ENCODE measurements at regions not wholly inside any gene's neighbourhood (a gene's known extent, or its start where the extent isn't known, plus 50 kb on each side); places are given as distances from the start of the nearest gene placed in this dataset.

GRCh38 chr6:4308364-4308763 lies 173.0 kb upstream of the ECI2 start:
- H3K27ac Mint-ChIP-seq, result no peak overlapping the region
- H3K4me1 Mint-ChIP-seq, result no peaks in the 10 kb centered on the region
- H3K36me3 Mint-ChIP-seq, result peaks cover 2% of the 10 kb centered on the region
- no peak overlapping the region for H3K4me3 Mint-ChIP-seq
- peaks cover 31% of the 10 kb centered on the region for H3K9me3 Mint-ChIP-seq
- peaks cover 7% of the 10 kb centered on the region for H3K27me3 Mint-ChIP-seq

- H3K4me3 Mint-ChIP-seq, result no peak overlapping the region
- no peaks in the 10 kb centered on the region for H3K4me1 Mint-ChIP-seq
- peaks cover 3% of the 10 kb centered on the region for H3K9me3 Mint-ChIP-seq
- H3K36me3 Mint-ChIP-seq, result no peaks in the 10 kb centered on the region
- no peak overlapping the region for H3K27ac Mint-ChIP-seq
- peaks cover 7% of the 10 kb centered on the region for H3K27me3 Mint-ChIP-seq
Observed at GRCh38 chr6:4304927-4305455, 169.6 kb upstream of the ECI2 start.

- no peak overlapping the region for H3K27ac Mint-ChIP-seq
- no peak overlapping the region for H3K4me3 Mint-ChIP-seq
- H3K9me3 Mint-ChIP-seq, result no peaks in the 10 kb centered on the region
- H3K27me3 Mint-ChIP-seq, result peaks cover 7% of the 10 kb centered on the region
- H3K4me1 Mint-ChIP-seq, result no peaks in the 10 kb centered on the region
- H3K36me3 Mint-ChIP-seq, result no peaks in the 10 kb centered on the region
Observed at GRCh38 chr6:4303638-4304037, 168.3 kb upstream of the ECI2 start.

- peaks cover 6% of the 10 kb centered on the region for H3K27me3 Mint-ChIP-seq
- no peaks in the 10 kb centered on the region for H3K36me3 Mint-ChIP-seq
- no peaks in the 10 kb centered on the region for H3K4me1 Mint-ChIP-seq
- H3K4me3 Mint-ChIP-seq, result no peak overlapping the region
- H3K27ac Mint-ChIP-seq, result no peak overlapping the region
- H3K9me3 Mint-ChIP-seq, result no peaks in the 10 kb centered on the region
Observed at GRCh38 chr6:4302524-4302923, 167.1 kb upstream of the ECI2 start.

- Mint-ChIP-seq H3K9me3 (no peaks in the 10 kb centered on the region), H3K27ac (no peak overlapping the region), H3K4me1 (no peaks in the 10 kb centered on the region), H3K36me3 (no peaks in the 10 kb centered on the region), H3K27me3 (peaks cover 3% of the 10 kb centered on the region), H3K4me3 (no peak overlapping the region)
Observed at GRCh38 chr6:4301871-4302270, 166.5 kb upstream of the ECI2 start.

DNA sequence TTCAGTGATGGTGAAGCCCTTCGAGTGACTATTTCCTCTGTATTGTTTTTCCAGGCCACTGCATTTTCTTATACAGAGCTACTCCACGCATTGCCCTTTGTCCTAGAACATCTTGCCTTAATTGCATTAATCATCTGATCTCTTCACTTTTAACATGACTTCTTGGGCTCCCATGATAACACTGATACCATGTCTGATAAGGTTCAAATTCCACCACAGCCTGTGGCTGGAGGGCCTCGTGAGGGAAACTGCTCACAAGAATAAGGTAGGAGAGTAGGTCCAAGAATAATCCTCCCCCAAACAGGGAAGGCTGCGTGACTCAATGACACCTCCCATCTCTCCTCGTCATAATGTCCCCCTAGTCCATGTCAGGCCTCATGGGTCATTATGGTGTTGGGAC lies 165.5 kb upstream of the ECI2 start:
- Mint-ChIP-seq H3K4me1 (no peaks in the 10 kb centered on the region), H3K4me3 (no peak overlapping the region), H3K27ac (no peak overlapping the region), H3K27me3 (peaks cover 3% of the 10 kb centered on the region), H3K36me3 (no peaks in the 10 kb centered on the region), H3K9me3 (no peaks in the 10 kb centered on the region)

DNA sequence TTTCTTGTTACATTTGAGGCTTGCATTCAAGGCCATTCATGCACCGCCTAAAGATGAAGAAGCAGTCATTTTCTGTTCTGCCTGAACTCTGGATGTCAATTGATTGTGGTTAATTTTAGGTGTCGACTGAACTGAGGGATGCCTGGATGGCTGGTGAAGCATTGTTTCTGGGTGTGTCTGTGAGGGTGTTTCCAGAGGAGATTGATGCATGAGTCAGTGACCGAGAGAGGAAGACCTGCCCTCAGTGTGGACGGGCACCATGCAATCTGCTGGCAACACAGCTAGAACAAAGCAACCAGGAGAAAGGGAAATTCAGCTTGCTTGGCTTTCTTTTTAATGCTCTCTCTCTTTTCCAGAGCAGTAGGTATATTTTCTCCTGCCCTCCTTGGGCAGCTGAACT lies 164.1 kb upstream of the ECI2 start:
- H3K4me1 Mint-ChIP-seq, result no peaks in the 10 kb centered on the region
- H3K4me3 Mint-ChIP-seq, result no peak overlapping the region
- H3K9me3 Mint-ChIP-seq, result no peaks in the 10 kb centered on the region
- no peak overlapping the region for H3K27ac Mint-ChIP-seq
- H3K27me3 Mint-ChIP-seq, result peaks cover 2% of the 10 kb centered on the region
- no peaks in the 10 kb centered on the region for H3K36me3 Mint-ChIP-seq

- H3K4me3 Mint-ChIP-seq, result no peak overlapping the region
- H3K27me3 Mint-ChIP-seq, result no peaks in the 10 kb centered on the region
- H3K36me3 Mint-ChIP-seq, result no peaks in the 10 kb centered on the region
- H3K27ac Mint-ChIP-seq, result no peak overlapping the region
- no peaks in the 10 kb centered on the region for H3K9me3 Mint-ChIP-seq
- no peaks in the 10 kb centered on the region for H3K4me1 Mint-ChIP-seq
Observed at GRCh38 chr6:4297348-4297747, 162.0 kb upstream of the ECI2 start.

DNA sequence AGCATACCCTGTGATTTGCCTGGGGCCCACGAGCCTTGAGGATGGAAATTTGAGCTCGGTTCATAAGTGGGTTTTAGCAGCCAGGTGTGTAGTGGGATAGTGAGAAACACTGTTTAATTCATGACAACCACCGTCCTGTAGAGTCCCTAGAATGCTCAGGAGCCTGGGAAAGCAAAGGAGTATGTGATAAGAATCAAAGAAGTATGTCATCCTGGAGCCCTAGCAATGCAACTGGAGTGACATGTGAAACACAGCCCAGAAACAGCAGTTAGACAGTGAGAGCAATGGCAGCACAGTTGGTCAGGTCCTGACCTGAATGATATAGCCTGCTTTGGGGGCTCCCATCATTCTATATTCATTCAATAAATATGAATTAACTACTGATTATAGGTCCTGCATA lies 161.2 kb upstream of the ECI2 start:
- Mint-ChIP-seq H3K4me3 (no peak overlapping the region), H3K27ac (no peak overlapping the region), H3K36me3 (no peaks in the 10 kb centered on the region)

DNA sequence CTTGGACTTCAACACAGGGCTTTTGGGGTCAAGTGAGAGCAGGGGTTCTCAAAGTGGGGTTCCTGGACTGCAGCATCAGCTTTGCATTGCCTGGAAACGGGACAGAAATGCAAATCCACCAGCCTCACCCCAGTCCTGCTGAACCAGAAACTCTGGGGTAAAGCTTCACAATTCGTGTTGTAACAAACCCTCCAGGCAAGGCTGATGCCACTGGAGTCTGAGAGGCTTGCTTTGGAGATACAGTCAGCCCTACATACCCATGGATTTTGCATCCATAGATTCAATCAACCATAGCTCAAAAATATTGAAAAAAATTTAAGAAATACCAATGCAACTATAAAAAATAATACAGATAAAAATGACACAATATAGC lies 160.4 kb upstream of the ECI2 start:
- Mint-ChIP-seq H3K27ac (no peak overlapping the region), H3K4me3 (no peak overlapping the region), H3K4me1 (no peaks in the 10 kb centered on the region), H3K9me3 (no peaks in the 10 kb centered on the region), H3K27me3 (no peaks in the 10 kb centered on the region), H3K36me3 (no peaks in the 10 kb centered on the region)

More for the DNA sequence above, 161.2 kb upstream of the ECI2 start:
- H3K9me3 Mint-ChIP-seq, result no peaks in the 10 kb centered on the region
- H3K4me1 Mint-ChIP-seq, result no peaks in the 10 kb centered on the region
- H3K27me3 Mint-ChIP-seq, result no peaks in the 10 kb centered on the region

DNA sequence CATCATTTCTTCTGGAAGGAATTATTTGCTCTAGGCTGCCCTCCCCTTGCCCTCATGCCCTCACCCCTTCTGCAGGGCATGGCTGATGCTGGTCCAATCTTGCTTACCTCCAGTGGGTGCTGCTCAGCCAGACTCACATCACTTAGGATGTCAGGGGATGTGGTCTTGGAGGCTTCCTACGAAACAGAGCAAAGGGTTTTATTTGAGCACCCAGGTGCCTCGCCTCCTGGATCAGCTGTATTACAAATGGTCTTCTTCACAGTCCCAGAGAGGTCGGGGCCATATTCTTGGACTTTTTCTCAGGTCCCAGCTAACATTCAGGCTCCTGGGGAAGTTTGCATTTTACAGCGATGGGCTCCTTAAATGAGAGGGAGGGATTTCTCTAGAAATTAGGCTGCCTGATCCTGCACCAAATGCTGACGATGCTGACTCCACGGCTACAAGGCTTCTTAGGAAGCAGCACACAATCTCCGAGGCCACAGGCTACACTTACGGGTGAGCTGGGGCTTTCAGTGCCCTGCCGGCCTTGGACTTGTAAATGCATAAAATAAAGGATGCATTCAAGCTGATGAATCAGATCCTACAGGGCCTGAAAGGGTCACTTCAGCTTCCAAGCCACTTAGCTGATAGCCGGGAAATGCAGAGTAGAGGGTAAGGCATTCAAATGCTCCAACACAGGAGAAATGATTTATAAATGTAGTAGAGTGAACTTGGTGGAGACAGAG lies 159.8 kb upstream of the ECI2 start:
- H3K27me3 Mint-ChIP-seq, result no peaks in the 10 kb centered on the region
- no peak overlapping the region for H3K27ac Mint-ChIP-seq
- H3K9me3 Mint-ChIP-seq, result no peaks in the 10 kb centered on the region
- no peaks in the 10 kb centered on the region for H3K36me3 Mint-ChIP-seq
- H3K4me3 Mint-ChIP-seq, result no peak overlapping the region
- H3K4me1 Mint-ChIP-seq, result no peaks in the 10 kb centered on the region

- Mint-ChIP-seq H3K27me3 (no peaks in the 10 kb centered on the region), H3K4me1 (no peaks in the 10 kb centered on the region), H3K4me3 (no peak overlapping the region), H3K9me3 (no peaks in the 10 kb centered on the region), H3K36me3 (no peaks in the 10 kb centered on the region), H3K27ac (no peak overlapping the region)
Observed at GRCh38 chr6:4294636-4295035, 159.3 kb upstream of the ECI2 start.

DNA sequence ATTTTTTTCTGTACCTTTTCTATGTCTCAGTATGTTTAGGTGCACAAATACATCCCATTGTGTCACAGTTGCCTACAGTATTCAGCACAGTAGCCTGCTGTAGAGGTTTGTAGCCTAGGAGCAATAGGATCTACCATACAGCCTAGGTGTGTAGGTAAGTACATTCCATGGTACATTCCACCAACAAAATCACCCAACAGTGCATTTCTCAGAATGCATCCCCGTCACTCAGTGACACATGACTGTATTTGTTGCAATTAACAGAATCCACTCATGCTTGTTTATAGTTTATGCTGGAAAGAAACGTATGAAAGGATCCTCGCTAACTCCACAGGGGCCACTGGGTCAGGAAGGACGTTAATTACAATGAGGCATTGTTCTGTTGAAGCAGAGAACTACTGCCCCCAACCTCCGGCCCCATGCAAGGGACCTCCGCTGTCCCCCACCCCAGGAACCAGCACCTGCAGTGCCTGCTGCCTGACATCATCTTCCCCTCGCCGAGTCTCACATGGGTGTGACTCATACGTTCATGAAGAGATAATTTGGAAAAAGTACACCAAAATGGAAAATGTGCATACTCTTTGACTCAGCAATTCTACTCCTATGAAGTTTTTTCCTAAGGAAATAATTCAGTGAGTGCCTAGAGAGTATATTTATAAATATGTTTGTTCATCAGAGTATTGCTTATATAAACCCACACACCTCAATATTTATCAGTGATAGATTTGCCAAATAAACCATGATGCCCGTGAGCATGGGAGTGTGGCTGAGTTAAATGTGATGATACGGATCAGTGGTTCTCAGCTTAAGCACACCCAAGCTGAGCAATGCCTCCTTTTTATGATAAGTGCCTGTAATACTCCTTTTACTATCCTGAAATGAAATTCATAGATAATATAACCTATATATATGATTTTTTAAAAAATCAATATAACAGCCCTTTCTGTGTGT lies 156.4 kb upstream of the ECI2 start:
- no peak overlapping the region for H3K4me3 Mint-ChIP-seq
- H3K36me3 Mint-ChIP-seq, result no peaks in the 10 kb centered on the region

DNA sequence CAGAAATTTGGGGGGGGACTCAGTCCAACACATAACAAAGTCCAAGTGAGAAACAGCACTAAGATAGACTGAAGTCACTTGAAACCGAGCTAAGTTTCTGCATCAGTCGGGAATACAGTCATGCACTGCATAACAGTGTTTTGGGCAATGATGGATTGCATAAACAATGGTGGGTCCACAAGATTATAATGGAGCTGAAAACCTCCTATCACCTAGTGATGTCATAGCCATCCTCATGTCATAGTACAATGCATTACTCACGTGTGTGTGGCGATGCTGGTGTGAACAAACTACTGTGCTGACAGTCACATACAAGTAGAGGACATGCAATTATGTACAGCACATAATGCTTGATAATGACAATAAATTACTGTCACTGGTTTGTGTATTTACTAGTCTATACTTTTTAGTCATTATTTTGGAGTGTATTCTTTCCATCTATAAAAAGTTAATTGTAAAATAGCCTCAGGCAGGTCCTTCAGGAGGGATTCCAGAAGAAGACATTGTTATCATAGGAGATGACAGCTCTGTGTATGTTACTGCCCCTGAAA lies 154.5 kb upstream of the ECI2 start:
- H3K9me3 Mint-ChIP-seq, result no peaks in the 10 kb centered on the region
- no peaks in the 10 kb centered on the region for H3K4me1 Mint-ChIP-seq
- H3K27ac Mint-ChIP-seq, result no peak overlapping the region
- no peaks in the 10 kb centered on the region for H3K27me3 Mint-ChIP-seq
- H3K4me3 Mint-ChIP-seq, result no peak overlapping the region
- H3K36me3 Mint-ChIP-seq, result no peaks in the 10 kb centered on the region

More for the DNA sequence above, 156.4 kb upstream of the ECI2 start:
- no peaks in the 10 kb centered on the region for H3K27me3 Mint-ChIP-seq
- H3K4me1 Mint-ChIP-seq, result no peaks in the 10 kb centered on the region
- no peaks in the 10 kb centered on the region for H3K9me3 Mint-ChIP-seq
- no peak overlapping the region for H3K27ac Mint-ChIP-seq

GRCh38 chr6:4287811-4288244 lies 152.5 kb upstream of the ECI2 start:
- H3K27me3 Mint-ChIP-seq, result peaks cover 11% of the 10 kb centered on the region
- H3K4me3 Mint-ChIP-seq, result no peak overlapping the region
- H3K9me3 Mint-ChIP-seq, result no peaks in the 10 kb centered on the region
- no peak overlapping the region for H3K27ac Mint-ChIP-seq
- H3K4me1 Mint-ChIP-seq, result no peaks in the 10 kb centered on the region
- no peaks in the 10 kb centered on the region for H3K36me3 Mint-ChIP-seq

DNA sequence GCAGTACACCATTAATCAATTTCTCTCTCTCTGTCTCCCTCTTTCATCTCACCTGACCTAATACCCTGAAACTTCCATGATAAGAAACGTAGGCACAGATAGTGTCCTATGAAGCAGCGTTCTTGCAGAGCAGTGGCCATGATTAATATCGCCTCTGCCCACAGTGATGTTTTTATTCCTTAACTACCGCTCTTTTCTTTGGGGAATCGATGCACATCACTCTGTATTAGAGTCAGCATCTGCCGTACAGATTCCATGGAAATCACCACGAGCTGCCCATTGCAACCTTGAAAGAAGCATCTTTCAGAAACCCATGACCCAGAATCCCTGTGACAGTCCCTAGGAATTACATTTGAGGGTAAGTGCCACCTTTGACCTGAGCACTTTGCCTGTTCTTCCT lies 152.0 kb upstream of the ECI2 start:
- Mint-ChIP-seq H3K27me3 (peaks cover 13% of the 10 kb centered on the region), H3K36me3 (no peaks in the 10 kb centered on the region), H3K9me3 (no peaks in the 10 kb centered on the region), H3K27ac (no peak overlapping the region), H3K4me3 (no peak overlapping the region), H3K4me1 (no peaks in the 10 kb centered on the region)
